GF-D8 (cell line): ENCODE measurements at regions not wholly inside any gene's neighbourhood (a gene's known extent, or its start where the extent isn't known, plus 50 kb on each side); places are given as distances from the start of the nearest gene placed in this dataset.
"Not testable (repeated sequence)": the region's sequence is repeated elsewhere in the genome, so short reads cannot be mapped to it uniquely, and the experiment has no call there.

ENCODE experiments used
- DNase-seq: peaks from one replicate; lab custom pipeline; 2025; lab: John Stamatoyannopoulos, UW

- no peak for DNase-seq
Observed at GRCh38 chr4:66837279-66837922, 707.9 kb downstream of the CENPC start.

- no peak for DNase-seq
Observed at GRCh38 chr4:66829310-66829709, 716.0 kb downstream of the CENPC start.

- no peak for DNase-seq
Observed at GRCh38 chr4:66820681-66821080, 724.6 kb downstream of the CENPC start.

- DNase-seq = no peak
Observed at GRCh38 chr4:66814277-66814676, 731.0 kb downstream of the CENPC start.

GRCh38 chr4:66805582-66805981 is 739.7 kb downstream of the CENPC start:
- no peak for DNase-seq

GRCh38 chr4:66804979-66805378 is 740.3 kb downstream of the CENPC start:
- DNase-seq = no peak

- no peak for DNase-seq
Observed at GRCh38 chr4:66797608-66798007, 747.7 kb downstream of the CENPC start.

- no peak for DNase-seq
Observed at GRCh38 chr4:66795724-66796123, 749.6 kb downstream of the CENPC start.

GRCh38 chr4:66794390-66795034 is 750.8 kb downstream of the CENPC start:
- DNase-seq = no peak

GRCh38 chr4:66791686-66792085 is 753.6 kb downstream of the CENPC start:
- DNase-seq = no peak

GRCh38 chr4:66785479-66785878 is 759.8 kb downstream of the CENPC start:
- no peak for DNase-seq

GRCh38 chr4:66782751-66783150 is 762.6 kb downstream of the CENPC start:
- DNase-seq = not testable (repeated sequence)

GRCh38 chr4:66777097-66777496 is 768.2 kb downstream of the CENPC start:
- DNase-seq = no peak

GRCh38 chr4:66769441-66769840 is 775.9 kb downstream of the CENPC start:
- DNase-seq = no peak

- DNase-seq = no peak
Observed at GRCh38 chr4:66767442-66767841, 777.9 kb downstream of the CENPC start.

GRCh38 chr4:66766557-66766956 is 778.7 kb downstream of the CENPC start:
- no peak for DNase-seq

GRCh38 chr4:66750273-66750672 is 795.0 kb downstream of the CENPC start:
- no peak for DNase-seq

GRCh38 chr4:66746918-66747317 is 798.4 kb downstream of the CENPC start:
- DNase-seq = not testable (repeated sequence)

- DNase-seq = no peak
Observed at GRCh38 chr4:66741081-66741480, 804.2 kb downstream of the CENPC start.

- no peak for DNase-seq
Observed at GRCh38 chr4:66736606-66737005, 808.7 kb downstream of the CENPC start.

GRCh38 chr4:66728280-66728679 is 817.0 kb downstream of the CENPC start:
- no peak for DNase-seq

- not testable (repeated sequence) for DNase-seq
Observed at GRCh38 chr4:66712301-66712921, 832.9 kb downstream of the CENPC start.

- DNase-seq = no peak
Observed at GRCh38 chr4:66704243-66704642, 841.1 kb downstream of the CENPC start.
